ENCODE measurements at regions not wholly inside any gene's neighbourhood (a gene's known extent, or its start where the extent isn't known, plus 50 kb on each side); places are given as distances from the start of the nearest gene placed in this dataset.

DNA sequence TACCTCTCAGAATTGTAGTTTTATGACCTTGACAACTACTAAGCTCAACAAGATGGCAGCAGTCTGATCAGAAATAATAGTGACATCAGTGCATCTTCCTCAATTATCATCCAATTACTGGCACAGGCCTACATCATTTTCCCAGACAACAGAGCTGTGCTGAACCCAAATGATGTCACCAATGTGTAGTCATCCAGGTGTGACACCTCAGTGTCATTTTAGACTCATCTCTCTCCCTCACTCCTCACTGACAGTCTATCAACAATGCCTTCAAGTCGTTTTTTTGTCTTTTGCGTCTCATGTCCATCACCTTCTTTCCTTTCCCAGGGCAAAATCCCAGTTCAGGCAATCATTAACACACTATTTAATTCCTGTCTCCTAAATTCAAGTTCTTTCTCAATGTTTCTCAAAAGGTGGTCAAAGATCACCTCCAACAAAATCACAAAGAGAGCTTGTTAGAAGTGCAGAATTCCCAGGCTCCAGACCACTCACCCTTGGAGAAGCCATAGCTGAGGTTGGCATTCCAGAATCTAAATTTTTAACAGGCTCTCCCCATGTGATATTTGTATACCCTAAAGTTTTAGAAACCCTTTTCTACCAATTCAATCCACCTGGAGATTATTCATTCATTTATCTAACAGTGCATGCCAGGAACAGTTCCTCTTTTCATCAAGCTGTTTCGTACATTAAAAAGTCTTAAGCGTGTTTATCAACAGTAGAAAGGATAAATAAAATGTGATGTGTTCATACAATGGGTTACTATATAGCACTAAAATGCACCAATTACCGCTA, 125.3 kb upstream of the KLF7 start:
- DNase-seq: no peak

- DNase-seq: no peak
Observed at GRCh38 chr2:207291625-207292252, 126.0 kb upstream of the KLF7 start.

DNA sequence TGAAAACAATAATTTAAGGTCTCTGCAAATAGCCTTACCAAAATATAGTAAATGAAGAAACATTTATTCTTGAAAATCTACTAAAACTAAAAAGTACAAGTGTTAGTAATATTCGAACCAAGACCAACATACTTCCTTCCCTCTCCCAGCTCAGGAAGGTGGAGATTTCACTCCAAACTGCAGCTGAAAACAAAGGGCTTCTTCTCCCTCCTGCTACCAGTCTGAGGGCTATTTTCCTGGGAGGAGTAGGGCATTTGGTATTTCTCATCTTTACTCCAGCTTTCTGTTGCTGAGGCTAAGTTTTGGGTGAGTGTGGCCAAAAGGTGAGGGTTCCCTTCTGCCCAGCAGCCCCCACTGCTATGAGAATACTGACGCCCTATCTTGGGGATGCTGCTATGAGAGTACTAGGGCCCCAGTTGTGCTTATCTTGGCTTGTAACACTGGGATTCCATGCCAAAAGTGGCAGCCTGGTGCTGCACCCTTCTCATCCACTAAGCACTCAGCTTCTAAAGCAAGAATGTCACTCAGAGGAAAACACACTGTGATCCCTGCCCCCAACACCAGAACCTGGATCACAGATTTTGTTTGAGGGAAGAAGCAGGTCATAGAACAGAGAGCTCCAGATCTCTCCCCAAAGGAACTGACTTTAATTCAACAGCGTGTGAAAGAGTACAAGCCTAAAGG, 130.7 kb upstream of the KLF7 start:
- no peak for DNase-seq

GRCh38 chr2:207300817-207301216, 135.1 kb upstream of the KLF7 start:
- no peak for DNase-seq

DNA sequence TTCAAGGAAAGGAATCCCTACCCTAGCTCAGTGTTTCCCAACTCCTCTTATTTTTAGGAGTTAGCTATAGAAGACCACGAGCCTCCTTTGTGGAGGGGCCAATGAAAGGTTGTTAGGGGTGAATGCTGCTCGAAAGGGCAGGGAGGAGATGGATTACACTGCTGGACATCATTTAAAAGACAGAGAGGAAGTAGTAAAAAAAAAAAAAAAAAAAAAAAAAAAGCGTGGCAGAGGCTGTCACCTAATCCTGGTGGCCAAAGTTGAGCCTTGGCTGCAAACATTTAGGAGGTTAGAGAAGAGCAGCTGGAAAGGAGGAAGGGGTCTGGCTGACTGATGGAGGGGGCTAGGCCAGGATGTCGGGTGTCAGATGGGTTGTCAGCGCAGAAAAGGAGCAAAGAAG, 139.0 kb upstream of the KLF7 start:
- DNase-seq: no peak

DNA sequence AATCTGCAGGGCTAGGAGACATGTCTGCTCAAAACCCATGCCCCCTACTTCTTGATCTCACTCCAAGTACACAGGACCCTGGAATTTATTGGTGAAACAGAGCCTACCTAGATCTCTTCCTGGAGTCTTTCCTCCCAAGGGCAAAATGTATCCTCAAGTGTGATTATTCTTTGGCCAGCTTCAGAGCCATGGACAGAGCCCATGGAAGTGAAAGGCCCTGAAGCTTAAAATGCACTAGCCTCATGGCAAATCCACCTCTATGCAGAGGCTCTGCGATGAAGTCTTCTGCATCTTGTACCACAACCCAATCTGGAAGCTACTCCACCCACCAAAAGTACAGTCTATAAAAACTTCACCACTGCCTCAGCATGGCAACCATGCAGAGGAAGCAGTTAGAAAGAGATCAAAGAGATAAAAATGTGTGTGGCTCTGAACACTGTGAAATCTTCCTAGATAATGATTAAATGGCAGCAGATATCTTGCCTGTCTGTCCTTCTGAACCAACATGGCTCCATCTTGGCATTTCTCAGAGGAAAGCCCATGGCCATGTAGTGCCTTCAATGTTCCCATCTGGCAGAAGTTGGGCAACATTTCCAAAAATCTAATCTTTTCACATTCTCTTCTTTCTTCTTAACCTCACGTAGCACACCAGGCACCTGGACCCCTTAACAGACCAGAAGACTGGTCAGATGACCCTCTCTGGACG, 142.9 kb upstream of the KLF7 start:
- DNase-seq: no peak

GRCh38 chr2:207311316-207312005, 145.7 kb upstream of the KLF7 start:
- no peak for DNase-seq

DNA sequence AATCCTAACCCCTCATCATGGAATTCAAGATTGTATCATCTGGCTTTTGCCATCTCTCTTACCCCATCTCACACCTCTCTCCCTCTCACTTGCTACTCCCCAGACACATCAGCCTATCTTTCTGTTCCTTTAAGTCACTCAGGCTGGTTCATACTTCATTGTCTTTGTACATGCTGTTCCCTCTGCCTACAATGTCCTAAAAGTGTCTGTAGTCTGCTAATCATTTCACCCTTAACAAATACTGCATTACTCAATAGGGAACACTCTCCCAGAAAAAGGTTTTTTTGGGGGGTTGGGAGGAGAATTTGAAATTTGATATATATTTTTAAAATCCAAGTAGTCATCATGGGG, 146.2 kb upstream of the KLF7 start:
- no peak for DNase-seq

DNA sequence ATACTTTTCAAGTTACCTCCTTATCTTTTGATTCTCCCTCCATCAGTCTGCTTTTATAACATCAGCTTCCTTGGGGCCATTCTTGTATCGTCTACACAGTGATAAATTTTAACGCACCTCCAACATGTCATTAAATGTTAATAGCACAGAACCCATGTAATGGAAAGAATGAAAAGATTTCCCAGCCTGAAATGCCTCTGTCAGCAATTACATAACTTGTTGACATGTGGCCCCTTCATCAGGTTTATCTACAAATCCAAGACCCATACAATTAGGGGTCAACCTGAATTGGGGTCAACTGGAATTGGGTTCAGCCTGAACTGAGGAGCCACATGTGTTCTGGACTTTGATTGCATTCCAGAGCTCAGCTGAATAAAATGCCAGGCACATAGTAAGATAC, 148.2 kb upstream of the KLF7 start:
- no peak for DNase-seq

DNA sequence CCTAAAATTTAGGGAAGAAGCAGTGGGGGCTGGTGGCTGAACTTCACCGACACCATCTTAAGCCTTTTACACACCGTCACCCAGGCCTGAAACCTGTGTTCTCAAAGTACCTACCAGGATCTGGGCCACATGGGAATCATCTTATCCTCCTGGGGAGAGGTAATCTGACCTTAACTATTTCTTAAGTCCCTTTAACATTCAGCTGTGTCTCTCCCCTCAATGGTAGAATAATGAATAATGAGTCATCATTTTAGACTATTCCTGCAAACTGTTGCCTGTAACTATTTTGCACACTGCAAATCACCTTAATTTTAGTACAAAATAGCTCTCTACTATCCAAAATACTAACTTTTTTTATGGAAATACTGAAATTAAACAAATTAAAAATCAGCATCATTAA, 149.4 kb upstream of the KLF7 start:
- no peak for DNase-seq

DNA sequence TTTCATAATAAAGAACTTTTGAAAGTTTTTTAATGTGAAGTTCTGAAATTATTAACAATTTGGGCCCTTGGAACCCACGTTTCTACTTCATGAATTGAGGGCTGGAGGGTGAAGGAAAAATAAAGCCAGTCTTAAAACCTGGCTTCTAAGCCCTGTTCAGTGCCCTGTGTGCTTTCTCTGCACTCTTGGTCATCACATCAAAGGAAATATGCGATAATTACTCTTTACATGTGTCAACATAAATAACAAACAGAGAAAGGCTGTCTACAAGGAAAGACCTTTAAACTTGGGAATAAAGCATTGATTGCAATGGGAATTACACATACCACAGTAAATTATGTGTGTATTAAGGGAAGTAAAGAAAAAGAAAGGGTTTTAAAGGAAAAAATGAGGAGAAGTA, 150.7 kb upstream of the KLF7 start:
- DNase-seq: no peak

DNA sequence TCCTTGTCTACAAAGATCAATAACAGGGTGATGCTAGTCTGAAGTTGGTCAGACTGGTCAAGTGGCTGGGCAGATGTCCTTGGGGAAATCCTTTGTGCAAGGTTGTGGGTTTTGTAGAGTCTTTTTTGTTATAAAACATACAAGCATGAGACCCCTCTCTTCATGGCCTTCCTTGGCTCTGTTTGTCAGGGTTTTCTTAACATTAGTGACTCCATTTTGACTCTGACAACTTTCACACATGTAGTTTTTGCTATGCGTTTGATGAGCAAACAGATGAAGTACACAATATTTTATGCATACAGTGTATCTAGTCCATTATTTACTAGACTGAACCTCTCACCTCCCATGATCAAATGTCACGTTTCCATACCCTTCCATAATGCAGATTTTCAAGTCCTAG, 151.2 kb upstream of the KLF7 start:
- DNase-seq: no peak

DNA sequence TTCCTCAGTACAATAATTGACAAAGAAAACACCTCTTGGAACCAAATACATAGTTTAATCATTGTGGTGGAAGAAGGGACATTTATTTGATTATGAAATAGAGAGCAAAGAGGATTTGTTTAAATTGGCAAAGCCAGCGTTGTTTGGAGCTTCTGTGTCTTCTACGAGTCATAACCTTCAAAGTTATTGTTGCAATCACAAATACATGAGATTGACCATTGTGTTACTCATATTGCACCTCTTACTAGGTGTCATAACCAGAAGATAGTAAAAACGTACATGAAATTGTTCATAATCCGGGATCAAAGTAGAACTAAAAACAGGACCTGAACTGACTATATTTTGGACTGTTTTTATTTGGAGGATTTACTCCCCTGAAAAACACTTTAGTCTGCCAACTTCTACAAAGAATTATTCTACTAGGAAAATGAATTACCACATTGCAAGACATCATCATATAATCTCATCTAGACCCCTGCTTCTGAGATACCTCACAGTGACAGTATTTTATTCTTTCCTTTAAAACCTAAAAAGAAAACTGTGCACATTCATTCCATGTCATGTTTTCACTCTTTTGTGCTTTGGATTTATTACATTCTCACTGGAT, 151.7 kb upstream of the KLF7 start:
- no peak for DNase-seq

DNA sequence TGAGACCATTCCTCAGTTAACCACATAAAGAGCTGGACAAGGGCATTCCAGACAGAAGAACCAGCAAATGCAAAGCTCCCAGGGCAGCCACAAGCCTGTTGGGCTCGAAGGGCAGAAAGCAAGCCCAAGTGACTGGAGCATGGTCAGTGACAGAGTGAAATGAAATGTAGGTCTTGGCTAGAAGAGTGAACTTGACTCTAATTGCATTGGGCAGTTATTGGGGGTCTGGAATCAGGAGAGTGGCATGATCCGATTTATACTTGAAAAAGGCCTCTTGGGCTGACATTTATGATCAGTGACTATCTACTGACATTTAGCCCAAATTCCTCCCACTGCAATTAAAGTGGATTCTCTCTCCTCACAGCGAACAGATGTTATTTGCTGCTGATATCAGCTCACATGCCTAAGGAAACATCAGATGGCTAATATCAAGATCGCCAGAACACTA, 152.5 kb upstream of the KLF7 start:
- DNase-seq: no peak

GRCh38 chr2:207319316-207319715, 153.6 kb upstream of the KLF7 start:
- DNase-seq: no peak

DNA sequence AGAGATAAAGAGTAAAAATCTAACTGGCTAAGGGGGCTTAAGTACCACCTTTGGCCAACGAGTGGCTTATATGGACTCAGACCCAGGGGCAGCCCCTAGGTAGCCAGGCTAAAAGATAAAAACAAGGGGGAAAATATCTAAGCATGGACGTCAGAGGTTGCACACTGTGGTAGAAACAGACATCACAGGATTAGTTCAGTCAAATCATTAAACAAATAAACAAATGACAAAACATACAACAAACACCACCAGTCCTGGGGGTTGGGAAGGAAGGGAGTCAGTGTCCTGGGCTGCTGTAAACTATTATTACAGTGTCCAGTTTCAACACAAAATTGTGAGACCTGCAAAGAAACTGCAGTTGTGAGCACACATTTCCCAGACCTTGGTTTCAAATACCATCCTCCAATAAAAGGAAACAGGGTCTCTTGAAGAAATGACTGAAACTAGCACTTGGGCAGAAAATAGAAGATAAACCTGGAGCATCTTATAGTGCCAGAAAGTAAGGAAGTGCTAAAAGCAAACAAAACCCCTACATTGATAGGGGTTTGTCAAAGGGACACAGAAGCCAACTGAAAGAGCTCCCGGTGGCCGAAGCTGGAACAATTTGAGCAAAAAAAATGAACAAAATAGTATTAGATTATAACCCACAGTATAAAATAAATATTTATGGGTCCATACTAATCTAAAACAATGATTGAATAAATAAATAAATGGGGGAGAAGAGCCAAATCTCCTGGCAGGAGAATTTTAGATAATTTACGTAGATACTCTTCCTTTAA, 154.8 kb upstream of the KLF7 start:
- DNase-seq: no peak

DNA sequence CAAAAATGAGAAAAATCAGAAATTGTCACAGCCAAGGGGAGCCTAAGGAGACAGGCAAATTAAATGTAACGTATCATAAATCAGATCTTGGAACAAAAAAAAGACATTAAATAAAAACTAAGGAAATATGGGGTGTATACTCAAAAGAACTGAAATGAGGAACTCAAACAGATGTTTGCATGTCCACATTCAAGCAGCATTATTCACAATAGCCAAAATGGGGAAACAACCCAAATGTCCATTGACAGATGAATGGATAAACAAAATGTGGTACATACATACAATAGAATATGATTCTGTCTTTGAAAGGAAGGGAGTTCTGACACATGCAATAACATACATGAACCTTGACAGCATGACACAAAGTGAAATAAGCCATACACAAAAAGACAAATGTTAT, 155.8 kb upstream of the KLF7 start:
- no peak for DNase-seq

GRCh38 chr2:207324001-207324400, 158.3 kb upstream of the KLF7 start:
- DNase-seq: no peak

GRCh38 chr2:207327513-207327912, 161.8 kb upstream of the KLF7 start:
- no peak for DNase-seq

GRCh38 chr2:207328944-207329386, 163.2 kb upstream of the KLF7 start:
- DNase-seq: no peak

DNA sequence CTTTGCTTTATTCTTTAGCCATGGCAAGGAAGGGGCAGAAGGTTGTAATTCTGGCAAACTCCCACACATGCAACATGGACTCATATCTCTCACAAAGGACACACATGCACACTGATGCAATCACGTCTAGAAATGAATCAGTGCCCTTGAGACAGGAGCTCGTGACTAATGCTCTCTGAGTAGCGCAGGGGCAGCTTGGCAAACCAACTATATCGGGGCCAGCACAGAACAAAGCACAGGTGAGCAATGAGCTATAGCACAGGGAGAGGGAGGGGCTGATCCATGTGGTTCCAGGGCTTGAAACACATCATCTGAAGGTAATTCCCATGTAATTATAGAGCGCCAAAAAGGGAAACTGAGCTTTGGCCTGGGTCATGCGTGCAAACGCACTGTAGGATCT, 165.2 kb upstream of the KLF7 start:
- no peak for DNase-seq

DNA sequence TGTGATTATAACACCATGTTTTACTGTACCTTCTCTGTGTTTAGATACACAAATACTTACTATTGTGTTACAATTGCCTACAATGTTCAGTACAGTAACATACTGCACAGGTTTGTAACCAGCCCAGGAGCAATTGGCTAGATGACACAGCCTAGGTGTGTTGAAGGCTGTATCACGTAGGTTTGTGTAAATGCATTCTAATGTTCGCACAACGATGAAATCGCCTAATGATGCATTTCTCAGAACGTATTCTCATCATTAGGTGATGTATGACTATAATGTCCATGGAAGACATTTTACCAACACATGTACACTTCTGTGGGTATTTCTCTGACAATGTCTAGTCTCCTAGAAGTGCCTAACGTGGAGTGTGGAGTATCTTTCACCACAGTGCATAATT, 165.9 kb upstream of the KLF7 start:
- no peak for DNase-seq

Measured in NCI-H345 (cell line).